GM18505 (cell line): ENCODE measurements at regions not wholly inside any gene's neighbourhood (a gene's known extent, or its start where the extent isn't known, plus 50 kb on each side); places are given as distances from the start of the nearest gene placed in this dataset.
"Not testable (repeated sequence)": the region's sequence is repeated elsewhere in the genome, so short reads cannot be mapped to it uniquely, and the experiment has no call there.

Source experiments
- ATAC-seq: cut with Tn5 transposase; IDR thresholded peaks from one replicate; pipeline ENCODE4 v1.9.1; 2021; ENCODE audit not compliant: unreplicated experiment
- POLR2A ChIP-seq: IDR thresholded peaks from 4 replicates; pipeline ENCODE4 v1.6.1; 2011; ENCODE audit warnings: borderline replicate concordance; ENCODE audit not compliant: insufficient read depth, insufficient read length; ENCODE audit errors: extremely low read depth

GRCh38 chr7:148492157-148492860 lies 98.3 kb upstream of the C7orf33 start:
- no peak for TF ChIP-seq POLR2A
- ATAC-seq, result no peak

- no peak for TF ChIP-seq POLR2A
- no peak for ATAC-seq
These were observed 95.0 kb upstream of the C7orf33 start for GRCh38 chr7:148495605-148496004.

DNA sequence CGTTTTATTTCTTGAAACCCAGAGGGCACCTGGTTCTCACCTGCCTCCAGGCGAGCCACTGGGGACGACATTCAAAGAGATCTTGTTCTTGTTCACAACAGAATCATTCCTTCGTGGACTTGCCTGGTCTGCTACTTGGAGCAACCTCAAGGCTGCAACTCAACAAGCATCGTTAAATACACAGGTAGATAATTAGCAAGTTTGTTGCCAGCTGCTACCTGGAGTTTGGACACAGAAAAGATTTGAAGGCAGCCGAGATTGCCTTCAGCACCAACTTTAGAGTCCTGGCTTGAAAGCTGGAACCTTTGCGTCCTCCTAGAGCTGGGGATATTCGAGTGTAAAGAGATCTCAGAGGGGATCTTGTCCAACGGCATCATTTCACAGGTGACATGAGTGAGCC lies 89.6 kb upstream of the C7orf33 start:
- no peak for ATAC-seq
- TF ChIP-seq POLR2A, result no peak

GRCh38 chr7:148503900-148504487 lies 86.6 kb upstream of the C7orf33 start:
- no peak for TF ChIP-seq POLR2A
- no peak for ATAC-seq

- no peak for ATAC-seq
- no peak for TF ChIP-seq POLR2A
These were observed 84.8 kb upstream of the C7orf33 start for GRCh38 chr7:148505645-148506375.

DNA sequence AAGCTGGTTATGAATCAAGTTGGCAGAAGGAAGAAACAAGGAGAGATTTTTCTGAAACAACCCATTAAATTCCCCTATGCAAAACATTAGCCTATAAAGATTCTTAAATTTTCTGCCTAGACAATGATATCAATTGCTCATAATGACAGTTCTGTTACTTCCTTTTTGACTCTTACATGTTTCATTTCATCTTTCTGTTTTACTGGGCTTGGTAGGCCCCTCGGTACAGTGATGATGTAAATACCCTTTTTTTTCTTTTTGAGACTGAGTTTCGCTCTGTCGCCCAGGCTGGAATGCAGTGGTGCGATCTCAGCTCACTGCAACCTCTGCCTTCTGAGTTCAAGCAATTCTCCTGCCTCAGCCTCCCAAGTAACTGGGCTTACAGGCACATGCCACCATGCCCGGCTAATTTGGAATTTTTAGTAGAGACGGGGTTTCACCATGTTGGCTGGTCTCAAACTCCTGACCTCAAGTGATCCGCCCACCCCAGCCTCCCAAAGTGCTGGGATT lies 83.4 kb upstream of the C7orf33 start:
- ATAC-seq, result peak; percentile 97

DNA sequence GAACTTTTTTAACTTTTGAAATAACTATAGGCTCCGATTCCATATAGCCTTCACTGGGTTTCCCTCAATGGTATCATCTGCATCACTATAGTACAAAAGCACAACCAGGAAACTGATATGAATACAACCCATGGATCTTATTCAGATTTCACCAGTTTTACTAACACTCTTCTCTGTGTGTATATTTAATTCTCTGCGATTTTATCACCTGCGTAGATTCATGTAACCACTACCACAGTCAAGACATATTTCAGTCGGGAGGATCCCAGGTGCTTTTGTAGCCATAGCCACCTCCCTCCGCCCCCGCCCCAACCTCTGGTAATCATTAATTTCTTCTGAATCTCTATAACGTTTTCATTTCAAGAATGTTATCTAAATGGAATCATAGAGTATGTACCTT lies 82.8 kb upstream of the C7orf33 start:
- TF ChIP-seq POLR2A, result no peak
- ATAC-seq, result no peak

GRCh38 chr7:148514236-148514635 lies 76.3 kb upstream of the C7orf33 start:
- TF ChIP-seq POLR2A, result no peak
- no peak for ATAC-seq

DNA sequence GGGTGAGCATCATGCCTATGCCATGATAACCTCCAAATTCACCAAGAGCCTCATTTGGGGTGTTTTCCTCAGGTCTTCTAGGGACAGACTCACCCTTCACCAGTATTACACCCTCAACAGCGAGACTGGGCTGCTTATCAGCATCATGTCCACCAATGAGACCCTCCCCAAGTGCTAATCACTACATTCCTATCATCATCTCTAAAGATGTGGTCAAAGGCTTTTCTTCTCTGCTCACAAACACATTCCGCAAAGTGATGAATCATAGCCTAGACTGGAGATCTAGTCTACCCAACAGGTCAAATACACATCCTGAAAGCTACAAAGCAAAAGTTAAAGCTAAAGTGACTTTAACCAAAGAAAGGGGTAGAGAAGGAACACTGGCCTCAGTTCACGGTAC lies 75.3 kb upstream of the C7orf33 start:
- ATAC-seq, result no peak
- TF ChIP-seq POLR2A, result no peak

DNA sequence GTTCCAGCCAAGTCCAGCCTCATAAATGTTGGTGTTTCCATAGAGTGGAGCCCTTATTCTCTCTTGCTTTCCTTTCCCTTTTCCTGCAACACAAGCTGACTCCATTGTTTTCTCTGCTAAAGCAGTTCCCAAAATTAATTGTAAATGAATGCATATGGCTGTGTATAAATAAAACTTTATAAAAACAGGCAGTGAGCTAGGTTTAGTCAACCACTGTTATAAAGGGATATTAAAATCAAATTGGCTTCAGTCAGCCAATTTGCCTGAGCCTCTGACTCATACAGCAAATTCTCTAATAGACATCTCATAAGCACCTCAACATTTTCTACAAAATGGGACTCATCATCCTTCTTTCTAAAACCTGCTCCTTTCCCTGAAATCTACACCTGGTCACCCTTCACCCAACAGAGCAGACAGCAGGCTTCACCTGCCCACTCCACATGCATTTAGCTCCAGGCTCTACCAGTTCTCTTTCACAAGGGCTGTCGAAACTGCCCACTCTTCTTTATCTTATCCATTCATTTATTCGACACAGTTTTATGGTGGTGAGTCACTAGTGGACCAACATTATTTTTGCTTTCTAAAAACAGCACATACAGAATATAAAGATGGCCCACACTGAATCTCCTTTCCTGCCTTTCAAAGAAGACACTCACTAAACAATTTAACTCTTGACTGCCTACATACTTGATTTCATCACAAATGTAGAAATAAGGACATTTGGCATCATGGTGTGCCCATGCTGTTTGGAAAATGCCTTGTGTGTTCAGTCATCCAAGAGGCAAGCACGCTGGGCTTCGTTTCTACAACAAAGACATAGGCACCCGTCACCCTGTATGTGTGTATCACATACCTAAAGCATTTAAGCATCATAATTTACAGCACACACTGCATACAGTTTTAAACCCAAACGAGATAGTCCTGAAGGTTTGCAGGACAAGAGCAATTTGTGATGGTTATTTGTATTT lies 74.6 kb upstream of the C7orf33 start:
- ATAC-seq, result no peak
- TF ChIP-seq POLR2A, result no peak

- not testable (repeated sequence) for ATAC-seq
These were observed 71.2 kb upstream of the C7orf33 start for GRCh38 chr7:148519386-148519785.

DNA sequence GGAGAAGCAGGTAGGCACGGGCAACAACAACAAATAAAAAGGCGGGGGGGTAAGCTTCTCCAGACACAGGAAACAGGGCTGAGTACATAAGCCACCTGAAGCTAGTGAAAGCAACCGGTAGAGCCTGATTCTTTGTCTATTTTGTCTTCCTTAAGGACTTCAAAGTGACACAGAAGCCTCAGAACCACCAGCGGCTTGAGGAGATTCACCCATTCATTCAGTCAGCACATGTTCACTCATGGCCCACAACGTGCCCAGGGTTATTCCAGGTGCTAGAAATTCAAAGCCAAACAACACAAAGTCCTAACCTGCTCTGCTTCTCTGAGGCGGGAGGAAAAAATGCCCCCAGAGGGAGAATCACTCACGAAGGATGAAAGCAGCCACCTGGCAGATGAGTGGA lies 69.3 kb upstream of the C7orf33 start:
- ATAC-seq, result no peak
- TF ChIP-seq POLR2A, result no peak

GRCh38 chr7:148523550-148523949 lies 67.0 kb upstream of the C7orf33 start:
- TF ChIP-seq POLR2A, result no peak
- ATAC-seq, result no peak
